ENCODE measurements at regions not wholly inside any gene's neighbourhood (a gene's known extent, or its start where the extent isn't known, plus 50 kb on each side); places are given as distances from the start of the nearest gene placed in this dataset.

DNA sequence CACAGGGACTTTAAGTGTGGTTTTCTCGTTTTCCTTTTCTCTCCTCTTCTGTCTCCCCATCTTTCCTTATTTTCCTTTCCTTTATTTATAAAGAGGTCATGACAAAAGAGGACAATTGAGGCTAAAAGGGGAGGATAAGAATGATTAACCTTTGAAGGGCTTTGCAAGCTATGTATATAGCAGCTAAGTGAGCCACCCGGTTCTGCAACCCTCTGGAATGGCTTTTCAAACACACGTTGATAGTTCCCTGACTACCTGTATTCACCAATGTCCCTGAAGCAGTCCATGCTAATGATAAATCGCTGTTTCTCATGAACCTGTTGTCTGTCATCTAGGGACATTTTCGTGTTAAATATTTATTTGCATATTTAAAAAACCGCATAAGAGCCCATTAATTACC is 124.4 kb upstream of the RALGAPA2 start:
- in situ Hi-C loops (cut with MboI; ENCODE audit: low sequenced_read_pairs in 4 of 4), result loop anchor here in 1 of 4 donors (10.0 kb wide), 1 partner anchor 668 kb away; no protein-coding TSS in a partner anchor
- Histone ChIP-seq H3K4me3 (no peak overlapping the region), H3K4me1 (peaks cover 0 to 7% of the 10 kb centered on the region in 2 donors), H3K27ac (no peak overlapping the region), H3K27me3 (no peaks in the 10 kb centered on the region), H3K36me3 (no peaks in the 10 kb centered on the region), H3K9me3 (no peaks in the 10 kb centered on the region)
- intact Hi-C loops (cut with DNase I; ENCODE audit: low total_unique reads), result loop anchor here (2.0 to 5.0 kb wide), 2 partner anchors 668 to 735 kb away; no protein-coding TSS in a partner anchor
- no peak for TF ChIP-seq POLR2A (IDR thresholded peaks at IDR 0.05)
- TF ChIP-seq, protein P1, sequence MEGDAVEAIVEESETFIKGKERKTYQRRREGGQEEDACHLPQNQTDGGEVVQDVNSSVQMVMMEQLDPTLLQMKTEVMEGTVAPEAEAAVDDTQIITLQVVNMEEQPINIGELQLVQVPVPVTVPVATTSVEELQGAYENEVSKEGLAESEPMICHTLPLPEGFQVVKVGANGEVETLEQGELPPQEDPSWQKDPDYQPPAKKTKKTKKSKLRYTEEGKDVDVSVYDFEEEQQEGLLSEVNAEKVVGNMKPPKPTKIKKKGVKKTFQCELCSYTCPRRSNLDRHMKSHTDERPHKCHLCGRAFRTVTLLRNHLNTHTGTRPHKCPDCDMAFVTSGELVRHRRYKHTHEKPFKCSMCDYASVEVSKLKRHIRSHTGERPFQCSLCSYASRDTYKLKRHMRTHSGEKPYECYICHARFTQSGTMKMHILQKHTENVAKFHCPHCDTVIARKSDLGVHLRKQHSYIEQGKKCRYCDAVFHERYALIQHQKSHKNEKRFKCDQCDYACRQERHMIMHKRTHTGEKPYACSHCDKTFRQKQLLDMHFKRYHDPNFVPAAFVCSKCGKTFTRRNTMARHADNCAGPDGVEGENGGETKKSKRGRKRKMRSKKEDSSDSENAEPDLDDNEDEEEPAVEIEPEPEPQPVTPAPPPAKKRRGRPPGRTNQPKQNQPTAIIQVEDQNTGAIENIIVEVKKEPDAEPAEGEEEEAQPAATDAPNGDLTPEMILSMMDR (IDR thresholded peaks at IDR 0.05 in 4 of 5, conservative IDR thresholded peaks at IDR 0.05 in 1 of 5), result no peak
- no peak for ATAC-seq
- DNase-seq, result no peak

GRCh38 chr20:20835897-20836296 is 123.5 kb upstream of the RALGAPA2 start:
- peak in 1 of 2 donors; percentile 40 for ATAC-seq
- no peaks in the 10 kb centered on the region for H3K36me3 ChIP-seq
- no peak overlapping the region for H3K4me3 ChIP-seq
- no peak for DNase-seq
- H3K4me1 ChIP-seq, result peaks cover 0 to 7% of the 10 kb centered on the region in 2 donors
- no peaks in the 10 kb centered on the region for H3K27me3 ChIP-seq
- in situ Hi-C loops (cut with MboI; ENCODE audit: low sequenced_read_pairs in 4 of 4) (loop anchor here in 1 of 4 donors (10.0 kb wide), 1 partner anchor 669 kb away; no protein-coding TSS in a partner anchor), intact Hi-C loops (cut with DNase I; ENCODE audit: low total_unique reads) (loop anchor here (2.0 to 5.0 kb wide), 2 partner anchors 669 to 736 kb away; no protein-coding TSS in a partner anchor)
- H3K27ac ChIP-seq, result no peak overlapping the region
- no peak for TF ChIP-seq POLR2A (IDR thresholded peaks at IDR 0.05)
- TF ChIP-seq, protein P1 (IDR thresholded peaks at IDR 0.05 in 4 of 5, conservative IDR thresholded peaks at IDR 0.05 in 1 of 5), result no peak
- H3K9me3 ChIP-seq, result no peaks in the 10 kb centered on the region

DNA sequence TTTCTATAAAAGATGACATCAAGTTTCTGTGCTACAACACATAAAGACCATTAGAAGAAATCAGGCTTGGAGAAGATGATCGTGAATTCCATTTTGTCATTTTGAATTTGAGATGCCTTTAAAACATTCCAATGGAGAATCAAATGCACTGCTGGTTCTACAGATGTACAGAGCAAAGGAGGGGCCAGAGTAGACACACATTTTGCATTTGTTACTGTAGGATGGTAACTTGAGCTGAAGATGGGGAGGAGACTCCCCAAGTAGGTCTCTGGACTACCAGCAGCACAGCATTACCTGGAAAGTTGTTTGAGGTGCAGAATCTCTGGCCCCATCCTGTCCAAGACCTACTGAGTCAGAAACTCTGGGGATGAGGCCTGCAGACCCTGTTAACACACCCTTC is 121.6 kb upstream of the RALGAPA2 start:
- TF ChIP-seq, protein P1 (IDR thresholded peaks at IDR 0.05 in 4 of 5, conservative IDR thresholded peaks at IDR 0.05 in 1 of 5), result no peak
- no peak for TF ChIP-seq POLR2A (IDR thresholded peaks at IDR 0.05)
- no peak for ATAC-seq
- in situ Hi-C loops (cut with MboI; ENCODE audit: low sequenced_read_pairs in 4 of 4) (loop anchor here in 1 of 4 donors (10.0 kb wide), 1 partner anchor 671 kb away; no protein-coding TSS in a partner anchor), intact Hi-C loops (cut with DNase I; ENCODE audit: low total_unique reads) (no loop called here)
- DNase-seq, result no peak
- Histone ChIP-seq H3K4me3 (no peak overlapping the region), H3K36me3 (no peaks in the 10 kb centered on the region), H3K27me3 (no peaks in the 10 kb centered on the region), H3K27ac (no peak overlapping the region), H3K4me1 (peaks cover under 1 to 7% of the 10 kb centered on the region in 2 donors), H3K9me3 (no peaks in the 10 kb centered on the region)

DNA sequence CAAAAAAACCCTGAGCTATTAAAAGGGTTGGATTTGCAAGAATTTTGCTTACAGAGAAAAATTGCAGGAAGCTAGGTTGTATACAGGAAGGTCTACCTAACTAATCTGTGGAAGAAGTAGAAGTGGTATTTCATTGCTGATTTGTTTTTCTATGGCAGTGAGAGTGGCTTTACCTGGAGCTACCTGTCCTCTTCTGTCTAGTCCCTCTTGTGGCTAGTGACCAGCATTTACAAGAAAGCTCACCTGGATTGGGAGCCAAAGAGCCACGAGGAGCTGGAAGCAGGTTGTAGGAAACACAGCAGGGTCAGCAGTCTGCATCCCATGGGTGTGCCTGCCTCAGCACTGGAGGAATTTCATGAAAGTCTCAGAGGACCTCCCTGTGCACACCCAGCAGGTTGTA is 120.3 kb upstream of the RALGAPA2 start:
- intact Hi-C loops (cut with DNase I; ENCODE audit: low total_unique reads) (no loop called here), in situ Hi-C loops (cut with MboI; ENCODE audit: low sequenced_read_pairs in 4 of 4) (loop anchor here in 1 of 4 donors (10.0 kb wide), 1 partner anchor 672 kb away; no protein-coding TSS in a partner anchor)
- no peaks in the 10 kb centered on the region for H3K9me3 ChIP-seq
- no peak overlapping the region for H3K27ac ChIP-seq
- no peak for ATAC-seq
- DNase-seq, result no peak
- H3K4me3 ChIP-seq, result no peak overlapping the region
- TF ChIP-seq POLR2A (IDR thresholded peaks at IDR 0.05), result no peak
- TF ChIP-seq, protein P1 (IDR thresholded peaks at IDR 0.05 in 4 of 5, conservative IDR thresholded peaks at IDR 0.05 in 1 of 5), result no peak
- peaks cover 5% of the 10 kb centered on the region in 2 donors for H3K4me1 ChIP-seq
- H3K36me3 ChIP-seq, result no peaks in the 10 kb centered on the region
- H3K27me3 ChIP-seq, result no peaks in the 10 kb centered on the region
